HG02678 (cell line): ENCODE measurements at regions not wholly inside any gene's neighbourhood (a gene's known extent, or its start where the extent isn't known, plus 50 kb on each side); places are given as distances from the start of the nearest gene placed in this dataset.
"Not testable (repeated sequence)": the region's sequence is repeated elsewhere in the genome, so short reads cannot be mapped to it uniquely, and the experiment has no call there.

Source experiments
- ATAC-seq: cut with Tn5 transposase; IDR thresholded peaks from one replicate; pipeline ENCODE4 v1.9.1; 2021; ENCODE audit warnings: mild to moderate bottlenecking, moderate library complexity; ENCODE audit not compliant: unreplicated experiment

GRCh38 chr16:14384745-14385144 lies 245.3 kb downstream of the PARN start:
- ATAC-seq: no peak

- not testable (repeated sequence) for ATAC-seq
Observed at GRCh38 chr16:14383844-14384243, 246.2 kb downstream of the PARN start.

- no peak for ATAC-seq
Observed at GRCh38 chr16:14378689-14379467, 251.2 kb downstream of the PARN start.

GRCh38 chr16:14378131-14378551 lies 251.9 kb downstream of the PARN start:
- no peak for ATAC-seq

GRCh38 chr16:14377326-14377725 lies 252.7 kb downstream of the PARN start:
- ATAC-seq: no peak

GRCh38 chr16:14375132-14375491 lies 254.9 kb downstream of the PARN start:
- ATAC-seq: no peak

GRCh38 chr16:14374451-14375131 lies 255.5 kb downstream of the PARN start:
- ATAC-seq: no peak

GRCh38 chr16:14373896-14374295 lies 256.2 kb downstream of the PARN start:
- ATAC-seq: no peak

- no peak for ATAC-seq
Observed at GRCh38 chr16:14373406-14373805, 256.7 kb downstream of the PARN start.

- ATAC-seq: no peak
Observed at GRCh38 chr16:14372471-14372870, 257.6 kb downstream of the PARN start.

GRCh38 chr16:14371778-14372431 lies 258.2 kb downstream of the PARN start:
- ATAC-seq: no peak

GRCh38 chr16:14370736-14371234 lies 259.3 kb downstream of the PARN start:
- ATAC-seq: no peak

GRCh38 chr16:14369734-14370598 lies 260.1 kb downstream of the PARN start:
- no peak for ATAC-seq

GRCh38 chr16:14368399-14368798 lies 261.7 kb downstream of the PARN start:
- no peak for ATAC-seq

- no peak for ATAC-seq
Observed at GRCh38 chr16:14366974-14367707, 262.9 kb downstream of the PARN start.

- ATAC-seq: no peak
Observed at GRCh38 chr16:14366447-14366846, 263.6 kb downstream of the PARN start.

GRCh38 chr16:14365200-14365851 lies 264.7 kb downstream of the PARN start:
- no peak for ATAC-seq

GRCh38 chr16:14364386-14365199 lies 265.5 kb downstream of the PARN start:
- ATAC-seq: no peak

- no peak for ATAC-seq
Observed at GRCh38 chr16:14364112-14364385, 266.0 kb downstream of the PARN start.
